Kasumi-1 (cell line): ENCODE measurements at regions not wholly inside any gene's neighbourhood (a gene's known extent, or its start where the extent isn't known, plus 50 kb on each side); places are given as distances from the start of the nearest gene placed in this dataset.

Experiments used
- DNase-seq, 2 experiments: peaks; one replicate each; lab custom pipeline; 2025; lab: John Stamatoyannopoulos, UW

DNA sequence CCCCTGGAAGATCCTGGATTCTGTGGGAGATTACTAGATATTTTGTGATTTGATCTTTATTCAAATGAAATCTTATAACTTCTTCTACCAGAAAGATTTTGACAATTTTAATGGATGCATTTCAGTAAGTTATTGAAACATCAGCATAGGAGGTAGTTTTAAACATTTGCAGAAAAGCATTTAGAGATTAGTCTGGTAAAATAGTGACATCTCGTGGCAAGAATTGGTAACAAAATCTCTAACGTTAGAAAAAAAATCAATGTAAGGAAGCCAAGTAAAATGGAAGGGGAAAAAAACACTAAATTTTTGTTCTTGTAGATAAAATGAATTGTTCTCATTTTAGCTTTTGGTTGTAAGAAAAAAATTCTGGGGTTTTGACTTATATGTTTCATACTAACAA lies 73.3 kb downstream of the TASL start:
- DNase-seq: peak; percentile 7 to 33

- no peak for DNase-seq
Observed at GRCh38 chrX:30495468-30495867, 82.1 kb downstream of the TASL start.

DNA sequence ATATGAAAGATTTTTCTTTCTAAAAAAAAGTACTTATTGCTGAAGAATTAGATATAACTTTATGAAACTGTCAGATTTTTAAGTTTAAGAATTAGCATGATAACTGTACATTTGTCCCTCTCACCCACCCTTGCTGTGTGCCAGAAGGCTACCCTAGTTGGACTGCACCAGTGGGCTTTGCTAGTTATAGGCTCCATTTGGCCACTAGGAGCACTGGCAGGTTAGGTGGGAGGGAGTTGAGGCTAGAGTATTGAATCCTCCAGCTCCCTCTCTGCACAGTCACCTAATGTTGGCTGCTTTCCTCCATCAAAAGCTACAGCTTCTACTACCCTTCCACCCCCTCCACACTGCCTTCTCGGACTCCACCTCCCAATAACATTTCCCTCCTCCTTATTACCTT lies 84.2 kb downstream of the TASL start:
- DNase-seq: no peak

DNA sequence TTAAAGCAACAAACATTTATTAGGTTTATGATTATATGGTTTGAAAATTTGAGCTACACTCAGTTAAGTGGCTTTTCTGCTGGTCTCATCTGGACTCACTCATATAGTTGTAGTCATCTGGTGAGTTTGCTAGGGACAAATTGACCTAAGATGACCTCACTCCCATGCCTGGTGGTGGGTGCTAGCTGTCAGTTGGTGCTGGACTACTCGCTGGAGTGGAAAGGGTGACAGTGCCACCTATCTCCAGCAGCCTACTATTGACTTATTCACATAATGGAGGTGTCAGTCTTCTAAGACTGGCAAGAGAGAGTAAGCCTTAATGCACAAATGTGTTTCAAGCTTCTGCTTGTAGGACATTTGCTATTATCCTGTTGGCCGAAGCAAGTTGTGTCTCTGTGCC lies 88.2 kb downstream of the TASL start:
- peak; percentile 0 to 20 for DNase-seq

- peak; percentile 33 to 37 for DNase-seq
Observed at GRCh38 chrX:30488092-30488491, 89.5 kb downstream of the TASL start.

DNA sequence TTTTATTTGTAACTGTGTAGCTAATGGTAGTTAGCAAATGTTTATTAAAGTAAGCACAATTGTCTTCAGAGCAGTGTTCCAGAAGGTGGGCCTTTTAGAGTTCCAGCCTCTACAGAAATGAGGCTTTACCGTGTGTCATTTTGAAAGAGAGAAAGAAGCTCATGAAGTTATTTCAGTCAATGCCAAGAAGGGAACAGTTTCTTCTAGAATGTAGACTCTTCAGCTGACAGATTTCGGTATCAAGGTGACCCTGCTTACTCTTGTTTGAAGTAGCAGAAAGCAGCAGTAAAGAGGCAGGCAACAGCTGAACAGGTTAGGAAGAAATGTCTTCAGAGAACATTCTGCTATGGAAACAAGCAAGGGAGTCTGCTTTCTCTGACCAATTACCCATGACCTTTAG lies 93.6 kb downstream of the TASL start:
- DNase-seq: no peak

DNA sequence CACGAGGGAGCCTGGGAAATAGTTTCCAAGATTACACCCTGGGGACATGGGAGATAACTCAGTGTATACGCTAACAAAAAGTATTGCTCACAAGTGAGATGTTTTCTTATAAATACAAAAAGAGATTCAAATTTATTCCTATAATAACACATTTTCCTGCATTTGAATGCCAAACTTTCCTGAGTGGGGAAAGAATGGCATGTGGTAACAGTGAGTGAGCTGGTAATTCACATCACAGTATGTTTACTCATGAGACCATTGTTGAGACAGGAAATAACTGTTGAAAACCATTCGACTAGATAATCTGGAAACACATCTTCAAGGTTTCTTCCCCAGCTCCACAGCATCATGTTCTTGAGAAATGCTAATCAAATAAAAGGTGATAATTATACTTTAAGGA lies 109.1 kb downstream of the TASL start:
- no peak for DNase-seq
